Mucosa of descending colon (tissue), 3 donors: ENCODE measurements at regions not wholly inside any gene's neighbourhood (a gene's known extent, or its start where the extent isn't known, plus 50 kb on each side); places are given as distances from the start of the nearest gene placed in this dataset.

Source experiments
- ATAC-seq: fragments of 200-7000 bp; cut with Tn5 transposase; one replicate; pipeline ENCODE4 v1.9.1; 2020; ENCODE audit warnings: mild to moderate bottlenecking, moderate library complexity
- DNase-seq, 3 donors: peaks; one replicate each; pipeline ENCODE4 v3.0.0-alpha.2; 2020
- H3K36me3 ChIP-seq: fragments of 200-600 bp; one replicate; pipeline ENCODE4 v1.8.0; 2021; ENCODE audit warnings: low read depth, mild to moderate bottlenecking
- H3K4me1 ChIP-seq: fragments of 200-600 bp; one replicate; pipeline ENCODE4 v1.8.0; 2021; ENCODE audit warnings: low read depth, mild to moderate bottlenecking
- H3K4me3 ChIP-seq: fragments of 200-600 bp; one replicate; pipeline ENCODE4 v1.8.0; 2021; ENCODE audit warnings: mild to moderate bottlenecking
- H3K9me3 ChIP-seq: fragments of 200-600 bp; one replicate; pipeline ENCODE4 v1.8.0; 2021; ENCODE audit warnings: mild to moderate bottlenecking
- intact Hi-C, 2 donors: fragments of 100-400 bp; cut with DNase I in 1 of 2; cut with micrococcal nuclease in 1 of 2; formaldehyde crosslinking; loops; one replicate each; pipeline versions ENCODE4 v1.11.0 to v1.11.1; 2022; cut with DNase I, micrococcal nuclease
- TF ChIP-seq, protein P1 (sequence below): fragments of 200-600 bp; IDR thresholded peaks from one replicate; pipeline ENCODE4 v1.8.0; 2022; ENCODE audit warnings: antibody characterized with exemption, mild to moderate bottlenecking
- donor health status: DM: no; HTN: no; CAD: no; lungs with moderate emphysema.
- donor health status: DM: no; HTN: no; CAD: no.
- donor health status: DM: no; HTN: yes; CAD: no.

DNA sequence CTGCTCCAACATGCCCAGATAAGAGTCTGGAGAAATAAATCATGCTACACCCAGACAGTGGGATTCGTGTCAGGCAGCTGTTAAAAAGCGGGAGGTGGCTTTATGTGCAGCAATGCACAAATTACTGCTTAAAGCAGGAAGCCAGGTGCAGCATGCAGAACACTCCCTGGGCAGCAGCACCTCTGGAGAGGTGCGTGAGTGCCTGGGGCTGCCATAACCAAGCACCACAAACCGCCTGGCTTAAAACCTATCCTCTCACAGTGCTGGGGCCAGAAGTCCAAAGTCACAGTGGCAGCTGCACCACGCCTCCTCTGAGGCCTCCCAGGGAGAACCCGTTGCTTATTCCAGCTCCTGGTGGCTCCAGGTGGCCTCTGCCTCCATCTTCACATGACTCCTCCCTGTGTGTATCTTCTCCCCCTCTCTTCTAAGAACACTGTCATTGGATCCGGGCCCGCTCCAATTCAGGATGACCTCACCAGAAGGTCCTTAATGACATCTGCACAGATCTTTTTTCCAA is 115.6 kb downstream of the SIK1 start:
- Histone ChIP-seq H3K9me3 (no peaks in the 10 kb centered on the region), H3K36me3 (no peaks in the 10 kb centered on the region), H3K4me1 (peaks cover 19% of the 10 kb centered on the region), H3K4me3 (no peak overlapping the region)
- TF ChIP-seq, protein P1, sequence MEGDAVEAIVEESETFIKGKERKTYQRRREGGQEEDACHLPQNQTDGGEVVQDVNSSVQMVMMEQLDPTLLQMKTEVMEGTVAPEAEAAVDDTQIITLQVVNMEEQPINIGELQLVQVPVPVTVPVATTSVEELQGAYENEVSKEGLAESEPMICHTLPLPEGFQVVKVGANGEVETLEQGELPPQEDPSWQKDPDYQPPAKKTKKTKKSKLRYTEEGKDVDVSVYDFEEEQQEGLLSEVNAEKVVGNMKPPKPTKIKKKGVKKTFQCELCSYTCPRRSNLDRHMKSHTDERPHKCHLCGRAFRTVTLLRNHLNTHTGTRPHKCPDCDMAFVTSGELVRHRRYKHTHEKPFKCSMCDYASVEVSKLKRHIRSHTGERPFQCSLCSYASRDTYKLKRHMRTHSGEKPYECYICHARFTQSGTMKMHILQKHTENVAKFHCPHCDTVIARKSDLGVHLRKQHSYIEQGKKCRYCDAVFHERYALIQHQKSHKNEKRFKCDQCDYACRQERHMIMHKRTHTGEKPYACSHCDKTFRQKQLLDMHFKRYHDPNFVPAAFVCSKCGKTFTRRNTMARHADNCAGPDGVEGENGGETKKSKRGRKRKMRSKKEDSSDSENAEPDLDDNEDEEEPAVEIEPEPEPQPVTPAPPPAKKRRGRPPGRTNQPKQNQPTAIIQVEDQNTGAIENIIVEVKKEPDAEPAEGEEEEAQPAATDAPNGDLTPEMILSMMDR: no peak
- intact Hi-C loops: no loop called here
- peak; percentile 78 to 80 (median 79) for DNase-seq
- peak; percentile 88 for ATAC-seq

DNA sequence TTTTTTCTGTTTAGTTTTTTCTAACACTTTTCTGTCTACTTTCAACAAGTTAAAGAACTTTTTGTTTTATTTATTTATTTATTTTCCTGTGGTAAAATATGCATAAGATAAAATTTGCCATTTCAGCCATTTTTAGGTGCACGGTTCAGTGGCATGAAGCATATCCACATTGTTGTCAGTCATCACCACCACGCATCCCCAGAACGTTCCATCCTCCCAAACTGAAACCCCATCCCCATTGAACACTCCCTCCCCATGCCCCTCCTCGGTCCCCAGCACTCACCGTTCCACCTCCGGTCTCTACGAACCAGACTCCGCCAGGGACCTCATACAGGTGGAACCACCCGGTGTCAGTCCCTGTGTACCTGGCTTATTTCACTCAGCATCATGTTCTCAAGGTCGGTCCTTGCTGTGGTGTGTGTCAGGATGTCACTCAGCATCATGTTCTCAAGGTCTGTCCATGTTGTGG is 118.1 kb downstream of the SIK1 start:
- DNase-seq: peak in 1 of 3 donors; percentile 31
- intact Hi-C loops: no loop called here
- Histone ChIP-seq H3K9me3 (no peaks in the 10 kb centered on the region), H3K36me3 (no peaks in the 10 kb centered on the region), H3K4me3 (no peak overlapping the region), H3K4me1 (peaks cover 19% of the 10 kb centered on the region)
- TF ChIP-seq, protein P1: no peak
- no peak for ATAC-seq

DNA sequence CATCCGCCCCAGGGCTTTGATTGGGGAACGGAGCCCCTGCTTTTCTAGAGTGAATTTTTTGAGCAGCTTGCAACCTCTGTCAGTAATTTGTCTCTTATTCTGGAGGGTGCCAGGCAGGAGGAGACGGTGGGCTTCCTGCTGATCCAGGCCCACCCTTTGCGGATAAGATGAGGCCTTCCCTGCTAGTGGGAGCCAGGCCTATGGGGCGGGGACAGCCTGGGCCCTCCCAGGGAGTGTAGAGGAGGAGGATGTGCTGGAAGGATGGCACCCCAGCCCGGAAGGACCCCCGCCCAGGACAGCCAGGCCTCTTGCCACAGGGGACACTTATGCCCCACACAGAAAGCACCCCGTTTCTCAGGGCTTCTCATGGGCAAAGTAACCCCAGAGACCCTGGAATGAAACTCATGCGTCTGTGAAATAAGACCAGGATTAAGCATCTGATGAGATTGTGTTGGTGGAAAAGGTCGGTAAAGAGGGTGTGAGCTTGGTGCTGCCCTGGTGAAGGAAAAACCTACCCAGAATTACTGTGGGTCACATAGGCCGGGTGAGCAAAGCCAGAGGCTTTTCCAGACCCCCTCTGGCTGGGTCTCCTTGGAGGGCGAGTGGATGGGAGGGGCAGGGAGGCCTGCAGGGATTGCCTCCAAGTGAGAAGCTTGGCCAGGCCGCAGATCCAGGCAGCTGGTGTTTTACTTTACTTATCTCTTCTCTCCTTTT is 118.7 kb downstream of the SIK1 start:
- intact Hi-C loops: no loop called here
- Histone ChIP-seq H3K9me3 (no peaks in the 10 kb centered on the region), H3K36me3 (no peaks in the 10 kb centered on the region), H3K4me1 (peaks cover 19% of the 10 kb centered on the region), H3K4me3 (no peak overlapping the region)
- TF ChIP-seq, protein P1: no peak
- peak in 1 of 3 donors; percentile 47 for DNase-seq
- ATAC-seq: no peak

DNA sequence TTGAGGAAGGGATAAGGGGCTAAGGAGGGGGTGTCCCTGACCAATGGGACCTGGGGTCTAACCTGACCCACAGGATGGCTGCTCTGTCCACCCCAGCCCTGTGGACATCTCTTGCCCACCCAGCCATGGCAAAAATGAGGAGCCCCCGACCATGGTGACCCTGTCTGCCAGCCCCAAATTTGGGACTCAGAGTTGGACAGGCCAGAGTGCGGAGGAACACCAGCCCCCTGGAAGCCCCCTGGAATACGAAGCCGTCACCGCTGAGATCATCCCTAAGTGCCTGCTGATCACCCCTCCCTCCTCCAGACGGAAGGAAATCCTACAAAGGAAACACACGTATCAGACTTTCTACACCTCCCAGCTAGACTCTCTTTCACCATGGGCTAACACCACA is 119.3 kb downstream of the SIK1 start:
- no peak for ATAC-seq
- intact Hi-C loops: no loop called here

DNA sequence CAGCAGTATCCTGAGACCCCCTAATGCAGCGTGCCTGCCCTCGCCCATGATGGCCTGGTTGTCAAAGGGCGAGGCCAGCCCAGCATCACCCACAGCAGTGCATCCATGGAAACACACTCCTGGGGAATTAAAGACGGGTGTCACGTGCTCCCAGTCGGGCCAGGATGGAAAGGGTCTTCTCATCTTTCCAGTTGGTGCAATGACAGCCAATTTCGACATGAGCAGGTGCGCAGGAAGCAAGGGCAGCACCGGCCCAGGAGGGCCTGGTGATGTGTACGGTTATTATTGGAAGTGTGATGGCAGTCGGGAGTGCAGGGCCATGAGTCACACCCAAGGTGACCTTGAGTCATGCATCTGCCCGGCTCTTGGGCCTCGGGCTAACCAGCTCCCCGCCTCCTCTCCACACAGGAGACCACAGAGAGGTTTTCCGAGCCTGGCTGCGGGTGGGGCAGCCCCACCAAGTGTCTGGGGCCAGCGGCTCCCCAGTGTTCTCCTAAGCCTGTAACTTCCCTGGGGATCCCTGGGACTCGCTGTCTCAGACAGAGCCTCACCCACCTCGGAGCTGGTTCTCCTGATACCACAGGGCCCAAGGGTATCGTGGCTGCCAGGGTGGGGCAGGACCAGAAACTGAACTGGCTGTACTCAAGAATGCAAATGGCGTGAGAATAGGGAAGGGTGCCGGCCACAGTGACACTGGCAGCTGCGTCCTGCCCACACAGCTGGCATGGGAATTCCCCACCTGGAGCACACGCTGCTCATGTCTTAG is 119.8 kb downstream of the SIK1 start:
- peak; percentile 17 for ATAC-seq
- Histone ChIP-seq H3K9me3 (no peaks in the 10 kb centered on the region), H3K4me1 (peaks cover 15% of the 10 kb centered on the region), H3K36me3 (no peaks in the 10 kb centered on the region), H3K4me3 (no peak overlapping the region)
- DNase-seq: peak in 2 of 3 donors; percentile 48 to 62
- intact Hi-C loops: no loop called here
- TF ChIP-seq, protein P1: no peak

More for the DNA sequence above, 119.3 kb downstream of the SIK1 start:
- Histone ChIP-seq H3K9me3 (no peaks in the 10 kb centered on the region), H3K4me3 (no peak overlapping the region), H3K4me1 (peaks cover 19% of the 10 kb centered on the region), H3K36me3 (no peaks in the 10 kb centered on the region)
- TF ChIP-seq, protein P1: no peak
- DNase-seq: no peak
